ENCODE measurements at regions not wholly inside any gene's neighbourhood (a gene's known extent, or its start where the extent isn't known, plus 50 kb on each side); places are given as distances from the start of the nearest gene placed in this dataset.

- no peak for DNase-seq (ENCODE audit: low spot score)
Measured at GRCh38 chr20:10990625-10991382, 317.0 kb upstream of the JAG1 start.

- no peak for DNase-seq (ENCODE audit: low spot score)
Measured at GRCh38 chr20:10992731-10993130, 318.9 kb upstream of the JAG1 start.

- DNase-seq (ENCODE audit: low spot score), result no peak
Measured at GRCh38 chr20:10994991-10995700, 321.3 kb upstream of the JAG1 start.

GRCh38 chr20:10998476-10998875 lies 324.7 kb upstream of the JAG1 start:
- DNase-seq (ENCODE audit: low spot score), result no peak

- DNase-seq (ENCODE audit: low spot score), result no peak
Measured at GRCh38 chr20:11000416-11000815, 326.6 kb upstream of the JAG1 start.

GRCh38 chr20:11001302-11001701 lies 327.5 kb upstream of the JAG1 start:
- DNase-seq (ENCODE audit: low spot score), result no peak

- DNase-seq (ENCODE audit: low spot score), result peak; percentile 92
Measured at GRCh38 chr20:11001764-11002540, 328.2 kb upstream of the JAG1 start.

- no peak for DNase-seq (ENCODE audit: low spot score)
Measured at GRCh38 chr20:11003341-11003740, 329.5 kb upstream of the JAG1 start.

GRCh38 chr20:11008444-11009033 lies 334.7 kb upstream of the JAG1 start:
- DNase-seq (ENCODE audit: low spot score), result no peak

- no peak for DNase-seq (ENCODE audit: low spot score)
Measured at GRCh38 chr20:11011653-11012052, 337.9 kb upstream of the JAG1 start.

- DNase-seq (ENCODE audit: low spot score), result no peak
Measured at GRCh38 chr20:11012975-11013374, 339.2 kb upstream of the JAG1 start.

GRCh38 chr20:11013801-11014200 lies 340.0 kb upstream of the JAG1 start:
- DNase-seq (ENCODE audit: low spot score), result no peak

- no peak for DNase-seq (ENCODE audit: low spot score)
Measured at GRCh38 chr20:11015440-11015839, 341.6 kb upstream of the JAG1 start.

GRCh38 chr20:11017446-11017845 lies 343.6 kb upstream of the JAG1 start:
- no peak for DNase-seq (ENCODE audit: low spot score)

- no peak for DNase-seq (ENCODE audit: low spot score)
Measured at GRCh38 chr20:11018668-11019170, 344.9 kb upstream of the JAG1 start.

GRCh38 chr20:11020712-11021111 lies 346.9 kb upstream of the JAG1 start:
- no peak for DNase-seq (ENCODE audit: low spot score)

GRCh38 chr20:11027224-11027623 lies 353.4 kb upstream of the JAG1 start:
- no peak for DNase-seq (ENCODE audit: low spot score)

- DNase-seq (ENCODE audit: low spot score), result no peak
Measured at GRCh38 chr20:11030351-11030750, 356.6 kb upstream of the JAG1 start.

GRCh38 chr20:11031300-11031699 lies 357.5 kb upstream of the JAG1 start:
- DNase-seq (ENCODE audit: low spot score), result no peak

- DNase-seq (ENCODE audit: low spot score), result no peak
Measured at GRCh38 chr20:11032611-11033010, 358.8 kb upstream of the JAG1 start.

- DNase-seq (ENCODE audit: low spot score), result no peak
Measured at GRCh38 chr20:11034025-11034424, 360.2 kb upstream of the JAG1 start.

GRCh38 chr20:11035211-11035610 lies 361.4 kb upstream of the JAG1 start:
- DNase-seq (ENCODE audit: low spot score), result no peak
